Colonic mucosa (tissue), 4 donors: ENCODE measurements at regions not wholly inside any gene's neighbourhood (a gene's known extent, or its start where the extent isn't known, plus 50 kb on each side); places are given as distances from the start of the nearest gene placed in this dataset.

ENCODE experiments used
- DNase-seq: peaks from one replicate; pipeline ENCODE4 v3.0.0-alpha.2; 2020
- H3K27ac ChIP-seq: fragments of 200-600 bp; one replicate; pipeline ENCODE4 v1.8.0; 2021
- H3K27me3 ChIP-seq: fragments of 200-600 bp; one replicate; pipeline ENCODE4 v1.8.0; 2021
- H3K36me3 ChIP-seq: fragments of 200-600 bp; one replicate; pipeline ENCODE4 v1.8.0; 2021
- H3K4me1 ChIP-seq: fragments of 200-600 bp; one replicate; pipeline ENCODE4 v1.8.0; 2021; ENCODE audit warnings: mild to moderate bottlenecking
- H3K4me3 ChIP-seq: fragments of 200-600 bp; one replicate; pipeline ENCODE4 v1.8.0; 2021
- H3K9ac ChIP-seq, 2 donors: one replicate each; pipeline ENCODE4 v1.7.0; 2013; ENCODE audit warnings: control low read depth in 2 of 2, low read depth in 2 of 2, low read length in 2 of 2
- H3K9me3 ChIP-seq: fragments of 200-600 bp; one replicate; pipeline ENCODE4 v1.8.0; 2021
- intact Hi-C: fragments of 100-400 bp; cut with DNase I; formaldehyde crosslinking; loops from one replicate; pipeline ENCODE4 v1.14.1; 2022
- TF ChIP-seq, protein P1 (sequence below): fragments of 200-600 bp; IDR thresholded peaks from one replicate; pipeline ENCODE4 v1.8.0; 2022; ENCODE audit warnings: antibody characterized with exemption, mild to moderate bottlenecking
- donor health status: healthy.
- donor health status: DM: no; HTN: no; CAD: no.
- donor health status: DM: no; HTN: no; CAD: no.

DNA sequence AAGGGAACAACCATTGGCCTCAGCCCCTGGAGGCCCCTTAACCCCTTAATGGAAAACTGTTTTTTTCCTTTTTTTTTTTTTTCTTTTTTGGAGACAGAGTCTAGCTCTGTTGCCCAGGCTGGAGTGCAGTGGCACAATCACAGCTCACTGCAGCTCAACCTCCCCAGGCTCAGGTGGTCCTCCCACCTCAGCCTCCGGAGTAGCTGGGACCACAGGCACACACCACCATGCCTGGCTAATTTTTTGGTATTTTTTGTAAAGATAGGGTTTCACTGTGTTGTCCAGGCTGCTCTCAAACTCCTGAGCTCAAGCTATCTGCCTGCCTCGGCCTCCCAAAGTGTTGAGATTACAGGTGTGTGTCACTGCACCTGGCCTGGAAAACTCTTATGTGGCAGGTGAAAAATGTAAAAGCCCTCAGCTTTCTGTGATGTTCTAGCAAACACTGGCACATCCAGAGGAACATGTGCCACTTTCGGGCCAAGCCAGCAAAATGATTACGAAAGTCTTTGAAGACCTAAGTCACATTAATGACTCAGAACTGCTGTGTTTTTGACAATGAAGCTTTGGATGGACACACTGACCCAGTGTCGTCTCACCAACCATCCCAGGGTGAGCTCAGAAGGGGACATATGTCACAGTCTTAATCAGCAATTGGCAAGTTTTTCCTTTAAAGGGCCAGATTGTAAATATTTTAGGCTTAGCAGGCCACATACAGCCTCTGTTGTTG lies 189.3 kb upstream of the TPM1 start:
- Histone ChIP-seq H3K27ac (no peak overlapping the region), H3K4me3 (no peak overlapping the region), H3K9me3 (no peaks in the 10 kb centered on the region), H3K27me3 (no peaks in the 10 kb centered on the region), H3K36me3 (no peaks in the 10 kb centered on the region), H3K4me1 (no peaks in the 10 kb centered on the region), H3K9ac (no peak overlapping the region)
- intact Hi-C loops, result no loop called here
- DNase-seq, result no peak
- TF ChIP-seq, protein P1, sequence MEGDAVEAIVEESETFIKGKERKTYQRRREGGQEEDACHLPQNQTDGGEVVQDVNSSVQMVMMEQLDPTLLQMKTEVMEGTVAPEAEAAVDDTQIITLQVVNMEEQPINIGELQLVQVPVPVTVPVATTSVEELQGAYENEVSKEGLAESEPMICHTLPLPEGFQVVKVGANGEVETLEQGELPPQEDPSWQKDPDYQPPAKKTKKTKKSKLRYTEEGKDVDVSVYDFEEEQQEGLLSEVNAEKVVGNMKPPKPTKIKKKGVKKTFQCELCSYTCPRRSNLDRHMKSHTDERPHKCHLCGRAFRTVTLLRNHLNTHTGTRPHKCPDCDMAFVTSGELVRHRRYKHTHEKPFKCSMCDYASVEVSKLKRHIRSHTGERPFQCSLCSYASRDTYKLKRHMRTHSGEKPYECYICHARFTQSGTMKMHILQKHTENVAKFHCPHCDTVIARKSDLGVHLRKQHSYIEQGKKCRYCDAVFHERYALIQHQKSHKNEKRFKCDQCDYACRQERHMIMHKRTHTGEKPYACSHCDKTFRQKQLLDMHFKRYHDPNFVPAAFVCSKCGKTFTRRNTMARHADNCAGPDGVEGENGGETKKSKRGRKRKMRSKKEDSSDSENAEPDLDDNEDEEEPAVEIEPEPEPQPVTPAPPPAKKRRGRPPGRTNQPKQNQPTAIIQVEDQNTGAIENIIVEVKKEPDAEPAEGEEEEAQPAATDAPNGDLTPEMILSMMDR, result no peak

DNA sequence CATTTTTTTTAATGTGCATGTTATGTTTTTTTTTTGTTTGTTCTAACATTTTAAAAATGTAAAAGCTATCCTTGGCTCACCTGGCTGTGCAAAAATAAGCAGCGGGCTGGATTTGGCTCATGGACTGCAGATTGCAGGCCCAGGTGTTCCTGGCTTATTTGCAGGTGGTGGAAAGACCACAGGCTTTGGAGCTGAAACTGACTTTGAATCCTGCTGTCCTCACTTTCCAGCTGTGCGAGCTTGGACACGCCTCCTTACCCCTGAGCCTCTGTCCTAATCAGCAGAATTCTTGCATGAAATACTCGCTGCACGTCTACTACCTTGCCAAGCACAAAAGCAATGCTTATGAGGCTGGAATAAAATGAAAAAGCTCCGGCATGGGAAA lies 188.7 kb upstream of the TPM1 start:
- no peaks in the 10 kb centered on the region for H3K36me3 ChIP-seq
- H3K9ac ChIP-seq, result no peak overlapping the region
- no peak for DNase-seq
- no peak overlapping the region for H3K27ac ChIP-seq
- H3K4me3 ChIP-seq, result no peak overlapping the region
- H3K27me3 ChIP-seq, result no peaks in the 10 kb centered on the region
- intact Hi-C loops, result no loop called here
- no peaks in the 10 kb centered on the region for H3K9me3 ChIP-seq
- TF ChIP-seq, protein P1, result no peak
- H3K4me1 ChIP-seq, result no peaks in the 10 kb centered on the region

GRCh38 chr15:62854420-62855084 lies 188.0 kb upstream of the TPM1 start:
- H3K9me3 ChIP-seq, result no peaks in the 10 kb centered on the region
- no peaks in the 10 kb centered on the region for H3K36me3 ChIP-seq
- no peak for DNase-seq
- H3K27me3 ChIP-seq, result no peaks in the 10 kb centered on the region
- TF ChIP-seq, protein P1, result no peak
- no peak overlapping the region for H3K9ac ChIP-seq
- intact Hi-C loops, result no loop called here
- no peak overlapping the region for H3K4me3 ChIP-seq
- H3K27ac ChIP-seq, result no peak overlapping the region
- H3K4me1 ChIP-seq, result no peaks in the 10 kb centered on the region

DNA sequence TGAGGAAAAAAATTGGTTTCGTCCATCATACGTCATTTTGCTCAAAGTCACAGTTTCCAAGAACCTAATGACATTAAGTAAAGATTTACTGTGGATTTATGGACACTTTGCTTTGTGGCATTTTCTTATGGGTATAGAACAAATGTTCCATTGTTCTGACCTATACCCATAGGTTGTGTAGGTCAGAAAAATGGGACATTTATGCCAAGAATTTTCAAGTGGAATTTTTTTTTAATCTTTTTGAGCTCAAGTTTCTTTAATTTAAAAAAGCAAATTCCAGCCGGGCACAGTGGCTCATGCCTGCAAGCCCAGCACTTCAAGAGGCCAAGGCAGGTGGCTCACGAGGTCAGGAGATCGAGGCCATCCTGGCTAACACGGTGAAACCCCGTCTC lies 187.5 kb upstream of the TPM1 start:
- intact Hi-C loops, result no loop called here
- Histone ChIP-seq H3K9ac (no peak overlapping the region), H3K27me3 (no peaks in the 10 kb centered on the region), H3K4me1 (no peaks in the 10 kb centered on the region), H3K27ac (no peak overlapping the region), H3K9me3 (no peaks in the 10 kb centered on the region), H3K36me3 (no peaks in the 10 kb centered on the region), H3K4me3 (no peak overlapping the region)
- TF ChIP-seq, protein P1, result no peak
- DNase-seq, result no peak

GRCh38 chr15:62856466-62857246 lies 185.9 kb upstream of the TPM1 start:
- TF ChIP-seq, protein P1, result no peak
- H3K4me3 ChIP-seq, result no peak overlapping the region
- DNase-seq, result no peak
- no peak overlapping the region for H3K9ac ChIP-seq
- H3K36me3 ChIP-seq, result no peaks in the 10 kb centered on the region
- intact Hi-C loops, result no loop called here
- no peak overlapping the region for H3K27ac ChIP-seq
- H3K4me1 ChIP-seq, result no peaks in the 10 kb centered on the region
- H3K27me3 ChIP-seq, result no peaks in the 10 kb centered on the region
- H3K9me3 ChIP-seq, result no peaks in the 10 kb centered on the region
